ENCODE measurements at regions not wholly inside any gene's neighbourhood (a gene's known extent, or its start where the extent isn't known, plus 50 kb on each side); places are given as distances from the start of the nearest gene placed in this dataset.

GRCh38 chr5:124796495-124796894 lies 50.1 kb upstream of the ZNF608 start:
- H3K27ac ChIP-seq (ENCODE audit: low read depth, low read length), result no peak overlapping the region

- H3K27ac ChIP-seq (ENCODE audit: low read depth, low read length), result no peak overlapping the region
- 94 to 96% (median 96%) methylated on average over 12 of the region's 12 CpGs for WGBS, 3 donors
These were observed 51.2 kb upstream of the ZNF608 start for GRCh38 chr5:124797665-124798087.

GRCh38 chr5:124798890-124799289 lies 52.5 kb upstream of the ZNF608 start:
- 87 to 96% (median 93%) methylated on average over 3 of the region's 3 CpGs for WGBS, 3 donors
- no peak overlapping the region for H3K27ac ChIP-seq (ENCODE audit: low read depth, low read length)

- 73 to 84% (median 77%) methylated on average over 3 of the region's 3 CpGs for WGBS, 3 donors
- H3K27ac ChIP-seq (ENCODE audit: low read depth, low read length), result no peak overlapping the region
These were observed 55.1 kb upstream of the ZNF608 start for GRCh38 chr5:124801551-124801950.

- WGBS, 3 donors, result 76 to 99% (median 77%) methylated on average over 3 of the region's 3 CpGs
- no peak overlapping the region for H3K27ac ChIP-seq (ENCODE audit: low read depth, low read length)
These were observed 57.3 kb upstream of the ZNF608 start for GRCh38 chr5:124803617-124804323.

- H3K27ac ChIP-seq (ENCODE audit: low read depth, low read length), result no peak overlapping the region
- 75 to 86% (median 81%) methylated on average over 1 of the region's 1 CpG for WGBS, 3 donors
These were observed 59.6 kb upstream of the ZNF608 start for GRCh38 chr5:124806026-124806372.

- 41 to 52% (median 45%) methylated on average over 12 of the region's 12 CpGs for WGBS, 3 donors
- no peak overlapping the region for H3K27ac ChIP-seq (ENCODE audit: low read depth, low read length)
These were observed 60.1 kb upstream of the ZNF608 start for GRCh38 chr5:124806373-124807077.

- WGBS, 3 donors, result 97 to 98% (median 98%) methylated on average over 24 of the region's 24 CpGs
- H3K27ac ChIP-seq (ENCODE audit: low read depth, low read length), result no peak overlapping the region
These were observed 62.4 kb upstream of the ZNF608 start for GRCh38 chr5:124808842-124809268.

- no peak overlapping the region for H3K27ac ChIP-seq (ENCODE audit: low read depth, low read length)
- WGBS, 3 donors, result 79 to 96% (median 93%) methylated on average over 3 of the region's 3 CpGs
These were observed 64.1 kb upstream of the ZNF608 start for GRCh38 chr5:124810396-124811006.

GRCh38 chr5:124812771-124813358 lies 66.4 kb upstream of the ZNF608 start:
- H3K27ac ChIP-seq (ENCODE audit: low read depth, low read length), result no peak overlapping the region
- 71 to 81% (median 78%) methylated on average over 5 of the region's 5 CpGs for WGBS, 3 donors

GRCh38 chr5:124816381-124816780 lies 69.9 kb upstream of the ZNF608 start:
- no peak overlapping the region for H3K27ac ChIP-seq (ENCODE audit: low read depth, low read length)
- WGBS, 3 donors, result 79 to 88% (median 83%) methylated on average over 7 of the region's 7 CpGs

GRCh38 chr5:124819201-124819600 lies 72.8 kb upstream of the ZNF608 start:
- WGBS, 3 donors, result 86 to 91% (median 91%) methylated on average over 3 of the region's 3 CpGs

GRCh38 chr5:124822647-124823046 lies 76.2 kb upstream of the ZNF608 start:
- WGBS, 3 donors, result 81 to 92% (median 92%) methylated on average over 2 of the region's 2 CpGs
- no peak overlapping the region for H3K27ac ChIP-seq (ENCODE audit: low read depth, low read length)

More at GRCh38 chr5:124819201-124819600, 72.8 kb upstream of the ZNF608 start:
- no peak overlapping the region for H3K27ac ChIP-seq (ENCODE audit: low read depth, low read length)

- H3K27ac ChIP-seq (ENCODE audit: low read depth, low read length), result no peak overlapping the region
- 54 to 68% (median 60%) methylated on average over 3 of the region's 3 CpGs for WGBS, 3 donors
These were observed 76.9 kb upstream of the ZNF608 start for GRCh38 chr5:124823380-124823779.

GRCh38 chr5:124824637-124825158 lies 78.3 kb upstream of the ZNF608 start:
- 20 to 67% (median 56%) methylated on average over 4 of the region's 4 CpGs for WGBS, 3 donors
- no peak overlapping the region for H3K27ac ChIP-seq (ENCODE audit: low read depth, low read length)

- WGBS, 3 donors, result 90 to 94% (median 93%) methylated on average over 5 of the region's 5 CpGs
- H3K27ac ChIP-seq (ENCODE audit: low read depth, low read length), result no peak overlapping the region
These were observed 79.0 kb upstream of the ZNF608 start for GRCh38 chr5:124825250-124825982.

GRCh38 chr5:124825983-124826337 lies 79.5 kb upstream of the ZNF608 start:
- WGBS, 3 donors, result 95 to 100% (median 100%) methylated on average over 1 of the region's 1 CpG

GRCh38 chr5:124828731-124829234 lies 82.3 kb upstream of the ZNF608 start:
- no peak overlapping the region for H3K27ac ChIP-seq (ENCODE audit: low read depth, low read length)
- 91 to 96% (median 92%) methylated on average over 2 of the region's 2 CpGs for WGBS, 3 donors

More at GRCh38 chr5:124825983-124826337, 79.5 kb upstream of the ZNF608 start:
- H3K27ac ChIP-seq (ENCODE audit: low read depth, low read length), result no peak overlapping the region
